ENCODE measurements at regions not wholly inside any gene's neighbourhood (a gene's known extent, or its start where the extent isn't known, plus 50 kb on each side); places are given as distances from the start of the nearest gene placed in this dataset.

DNA sequence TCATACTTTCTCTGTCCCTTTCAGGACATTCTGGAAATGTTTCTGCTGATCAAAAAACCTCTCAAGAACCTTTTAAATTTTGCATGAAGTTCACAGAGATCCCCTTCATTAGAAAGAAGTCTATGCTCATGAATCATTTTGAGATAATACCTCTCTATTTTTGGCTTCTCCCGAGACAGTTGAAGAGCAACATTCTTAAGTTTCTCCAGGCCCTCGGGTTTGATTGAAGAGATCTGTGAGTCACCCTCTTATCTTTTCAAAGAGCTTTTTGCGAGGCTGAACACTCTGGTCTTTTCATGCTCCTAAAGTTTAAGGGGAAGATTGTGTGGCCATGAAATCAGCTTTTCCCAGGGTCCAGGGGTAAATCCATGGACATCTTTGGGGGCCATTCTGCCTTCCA is 354.2 kb downstream of the FBXO15 start:
- TF ChIP-seq CHD2 (IDR thresholded peaks at IDR 0.05; ENCODE audit: borderline replicate concordance, low read depth, low read length), result no peak
- TF ChIP-seq POLR2A (IDR thresholded peaks at IDR 0.05; ENCODE audit: low read depth, low read length), result no peak
- TF ChIP-seq, protein P1, sequence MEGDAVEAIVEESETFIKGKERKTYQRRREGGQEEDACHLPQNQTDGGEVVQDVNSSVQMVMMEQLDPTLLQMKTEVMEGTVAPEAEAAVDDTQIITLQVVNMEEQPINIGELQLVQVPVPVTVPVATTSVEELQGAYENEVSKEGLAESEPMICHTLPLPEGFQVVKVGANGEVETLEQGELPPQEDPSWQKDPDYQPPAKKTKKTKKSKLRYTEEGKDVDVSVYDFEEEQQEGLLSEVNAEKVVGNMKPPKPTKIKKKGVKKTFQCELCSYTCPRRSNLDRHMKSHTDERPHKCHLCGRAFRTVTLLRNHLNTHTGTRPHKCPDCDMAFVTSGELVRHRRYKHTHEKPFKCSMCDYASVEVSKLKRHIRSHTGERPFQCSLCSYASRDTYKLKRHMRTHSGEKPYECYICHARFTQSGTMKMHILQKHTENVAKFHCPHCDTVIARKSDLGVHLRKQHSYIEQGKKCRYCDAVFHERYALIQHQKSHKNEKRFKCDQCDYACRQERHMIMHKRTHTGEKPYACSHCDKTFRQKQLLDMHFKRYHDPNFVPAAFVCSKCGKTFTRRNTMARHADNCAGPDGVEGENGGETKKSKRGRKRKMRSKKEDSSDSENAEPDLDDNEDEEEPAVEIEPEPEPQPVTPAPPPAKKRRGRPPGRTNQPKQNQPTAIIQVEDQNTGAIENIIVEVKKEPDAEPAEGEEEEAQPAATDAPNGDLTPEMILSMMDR (IDR thresholded peaks at IDR 0.05 in 2 of 3, conservative IDR thresholded peaks at IDR 0.05 in 1 of 3; ENCODE audit: control insufficient read depth in 2 of 3, extremely low read depth in 1 of 3, insufficient read depth in 1 of 3, low read depth in 3 of 3, low read length in 3 of 3), result no peak
- TF ChIP-seq, protein P2, sequence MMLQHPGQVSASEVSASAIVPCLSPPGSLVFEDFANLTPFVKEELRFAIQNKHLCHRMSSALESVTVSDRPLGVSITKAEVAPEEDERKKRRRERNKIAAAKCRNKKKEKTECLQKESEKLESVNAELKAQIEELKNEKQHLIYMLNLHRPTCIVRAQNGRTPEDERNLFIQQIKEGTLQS (IDR thresholded peaks at IDR 0.05; ENCODE audit: borderline replicate concordance, extremely low read depth, low read depth, low read length), result no peak
- TF ChIP-seq SUPT20H (IDR thresholded peaks at IDR 0.05; ENCODE audit: borderline replicate concordance, control insufficient read depth, low read depth, low read length), result no peak
- no peak for TF ChIP-seq CEBPB (IDR thresholded peaks at IDR 0.05; ENCODE audit: borderline replicate concordance in 1 of 2, low read depth in 2 of 2, low read length in 2 of 2)
- no peak for TF ChIP-seq FOXK2 (IDR thresholded peaks at IDR 0.05)
- TF ChIP-seq HDGF (IDR thresholded peaks at IDR 0.05), result no peak
- no peak for TF ChIP-seq CBX3 (IDR thresholded peaks at IDR 0.05; ENCODE audit: borderline replicate concordance, low read depth)
- TF ChIP-seq, protein P3, sequence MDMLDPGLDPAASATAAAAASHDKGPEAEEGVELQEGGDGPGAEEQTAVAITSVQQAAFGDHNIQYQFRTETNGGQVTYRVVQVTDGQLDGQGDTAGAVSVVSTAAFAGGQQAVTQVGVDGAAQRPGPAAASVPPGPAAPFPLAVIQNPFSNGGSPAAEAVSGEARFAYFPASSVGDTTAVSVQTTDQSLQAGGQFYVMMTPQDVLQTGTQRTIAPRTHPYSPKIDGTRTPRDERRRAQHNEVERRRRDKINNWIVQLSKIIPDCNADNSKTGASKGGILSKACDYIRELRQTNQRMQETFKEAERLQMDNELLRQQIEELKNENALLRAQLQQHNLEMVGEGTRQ (IDR thresholded peaks at IDR 0.05; ENCODE audit: borderline replicate concordance, low read depth, low read length), result no peak
